AG09319 (cell line): ENCODE measurements at regions not wholly inside any gene's neighbourhood (a gene's known extent, or its start where the extent isn't known, plus 50 kb on each side); places are given as distances from the start of the nearest gene placed in this dataset.

Experiments
- DNase-seq: peaks from one replicate; pipeline ENCODE4 v3.0.0-alpha.2; 2010; ENCODE audit warnings: low read depth; ENCODE audit errors: extremely low read depth
- TF ChIP-seq, protein P1 (sequence below): IDR thresholded peaks from 2 replicates; pipeline ENCODE4 v1.5.1; 2011; ENCODE audit warnings: low read depth, mild to moderate bottlenecking, inconsistent platforms, low read length, moderate library complexity

DNA sequence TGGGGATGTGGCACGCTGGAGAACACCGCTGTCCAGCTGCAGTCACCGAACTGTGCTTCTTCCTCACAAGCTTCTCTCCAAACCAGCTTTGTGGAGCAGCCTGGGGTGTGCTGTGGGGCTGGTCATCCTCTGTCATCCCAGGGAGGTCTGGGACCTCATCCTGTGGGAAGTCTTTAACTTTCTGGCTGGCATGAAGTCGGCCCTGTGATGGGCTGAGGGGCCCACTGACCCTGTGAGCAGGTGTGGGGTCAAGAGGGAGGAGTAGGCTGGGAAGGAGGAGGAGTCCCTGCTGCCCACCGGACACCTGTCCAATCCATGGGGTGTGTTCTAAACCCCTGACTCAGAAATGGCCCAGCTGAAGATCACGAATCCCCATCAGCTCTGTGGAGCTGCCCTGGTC, 136.2 kb upstream of the SHH start:
- TF ChIP-seq, protein P1, sequence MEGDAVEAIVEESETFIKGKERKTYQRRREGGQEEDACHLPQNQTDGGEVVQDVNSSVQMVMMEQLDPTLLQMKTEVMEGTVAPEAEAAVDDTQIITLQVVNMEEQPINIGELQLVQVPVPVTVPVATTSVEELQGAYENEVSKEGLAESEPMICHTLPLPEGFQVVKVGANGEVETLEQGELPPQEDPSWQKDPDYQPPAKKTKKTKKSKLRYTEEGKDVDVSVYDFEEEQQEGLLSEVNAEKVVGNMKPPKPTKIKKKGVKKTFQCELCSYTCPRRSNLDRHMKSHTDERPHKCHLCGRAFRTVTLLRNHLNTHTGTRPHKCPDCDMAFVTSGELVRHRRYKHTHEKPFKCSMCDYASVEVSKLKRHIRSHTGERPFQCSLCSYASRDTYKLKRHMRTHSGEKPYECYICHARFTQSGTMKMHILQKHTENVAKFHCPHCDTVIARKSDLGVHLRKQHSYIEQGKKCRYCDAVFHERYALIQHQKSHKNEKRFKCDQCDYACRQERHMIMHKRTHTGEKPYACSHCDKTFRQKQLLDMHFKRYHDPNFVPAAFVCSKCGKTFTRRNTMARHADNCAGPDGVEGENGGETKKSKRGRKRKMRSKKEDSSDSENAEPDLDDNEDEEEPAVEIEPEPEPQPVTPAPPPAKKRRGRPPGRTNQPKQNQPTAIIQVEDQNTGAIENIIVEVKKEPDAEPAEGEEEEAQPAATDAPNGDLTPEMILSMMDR = no peak
- no peak for DNase-seq

DNA sequence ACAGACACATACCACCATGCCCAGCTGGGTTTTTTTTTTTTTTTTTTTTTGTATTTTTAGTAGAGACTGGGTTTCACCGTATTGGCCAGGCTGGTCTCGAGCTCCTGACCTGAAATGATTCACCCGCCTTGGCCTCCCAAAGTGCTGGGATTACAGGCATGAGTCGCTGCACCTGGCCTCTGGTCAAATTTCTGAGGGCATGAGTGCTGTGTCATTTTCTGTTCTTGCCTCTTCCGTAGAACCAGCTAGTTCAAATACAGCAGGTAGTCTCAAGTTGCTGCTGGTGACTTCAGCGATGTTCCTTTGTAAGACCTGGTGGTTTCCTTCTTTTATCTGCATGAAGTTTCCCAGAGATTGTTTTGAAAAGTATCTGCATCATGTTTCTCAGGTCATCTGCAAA, 134.8 kb upstream of the SHH start:
- DNase-seq = no peak
- TF ChIP-seq, protein P1 = no peak

DNA sequence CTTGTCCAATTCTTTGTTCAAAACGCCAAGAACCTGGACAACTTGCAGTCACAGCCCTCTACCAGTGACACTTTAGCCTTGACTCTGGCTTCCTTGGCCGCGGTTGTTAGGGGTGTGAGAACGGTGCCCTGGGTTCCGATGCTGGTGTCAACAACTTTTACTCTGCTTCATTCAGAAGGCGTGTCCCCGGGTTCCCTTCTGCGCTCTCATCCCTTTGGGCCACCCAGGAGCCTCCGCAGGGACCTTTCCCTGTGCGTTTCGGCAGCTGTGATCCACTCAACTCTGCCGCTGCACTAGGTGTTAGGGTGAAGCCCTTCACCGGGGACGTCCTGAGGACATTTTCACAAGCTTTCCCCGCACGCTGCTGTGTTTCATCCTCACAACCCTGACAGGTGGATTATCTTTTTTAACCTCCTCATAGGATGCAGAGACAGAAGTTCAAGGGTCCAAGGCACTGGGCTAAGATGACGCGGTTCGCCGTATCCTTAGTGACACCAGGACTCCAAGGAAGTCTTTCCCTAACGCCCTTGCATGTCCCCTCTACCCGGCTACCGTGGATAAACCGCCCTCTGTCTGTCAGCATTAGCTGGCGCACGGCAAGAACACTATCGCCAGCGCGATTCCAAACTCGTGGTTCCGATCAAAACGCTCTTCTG, 133.5 kb upstream of the SHH start:
- no peak for DNase-seq
- TF ChIP-seq, protein P1 = no peak

DNA sequence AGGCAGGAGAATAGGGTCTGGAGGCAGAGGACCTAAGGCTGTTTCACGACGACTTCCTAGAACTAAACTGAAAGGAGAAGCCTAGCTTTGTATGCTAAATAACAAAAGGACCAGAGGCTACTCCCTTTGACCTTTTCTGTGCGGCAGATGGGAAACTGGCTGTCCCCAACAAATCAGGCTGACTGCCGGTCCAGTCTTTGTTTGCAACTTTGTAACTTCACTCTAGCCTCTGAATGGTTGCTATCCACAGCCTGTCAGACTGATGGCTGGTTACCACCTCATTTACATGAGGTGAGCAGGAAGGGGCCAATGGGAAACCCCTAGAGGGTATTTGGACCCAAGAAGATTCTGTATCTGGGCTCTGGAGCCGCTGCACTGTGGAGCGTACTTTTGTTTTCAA, 132.6 kb upstream of the SHH start:
- TF ChIP-seq, protein P1 = no peak
- no peak for DNase-seq

DNA sequence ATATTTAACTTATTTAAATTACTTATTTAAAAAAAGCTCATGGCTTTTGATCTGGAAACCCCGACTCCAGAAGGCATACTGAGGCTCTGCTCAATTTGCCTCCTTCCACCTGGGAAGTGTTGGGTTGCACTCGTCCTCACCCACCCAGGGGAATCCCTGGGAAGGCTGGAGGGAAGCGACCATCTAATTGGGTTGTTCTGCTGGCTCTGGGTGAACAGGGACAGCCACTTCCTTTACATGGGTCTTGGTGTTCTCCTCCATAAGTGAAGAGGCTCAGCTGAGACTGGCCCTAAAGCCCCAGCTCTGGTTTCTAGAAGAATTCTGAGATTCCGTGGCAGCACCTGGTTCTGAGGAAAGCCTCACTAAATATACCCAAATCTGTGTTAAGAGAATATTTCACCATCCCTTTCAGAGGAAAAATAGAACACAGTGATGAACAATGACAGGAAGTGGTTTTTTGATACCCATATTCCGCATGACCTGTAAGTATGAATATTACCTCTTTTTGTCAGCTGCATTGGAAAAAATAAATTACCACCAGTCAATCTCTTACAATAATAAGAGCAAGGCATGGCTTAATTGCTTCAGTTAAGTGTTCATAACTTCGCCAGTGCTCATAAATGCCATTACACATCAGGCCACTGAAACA, 131.1 kb upstream of the SHH start:
- no peak for DNase-seq
- TF ChIP-seq, protein P1 = no peak

DNA sequence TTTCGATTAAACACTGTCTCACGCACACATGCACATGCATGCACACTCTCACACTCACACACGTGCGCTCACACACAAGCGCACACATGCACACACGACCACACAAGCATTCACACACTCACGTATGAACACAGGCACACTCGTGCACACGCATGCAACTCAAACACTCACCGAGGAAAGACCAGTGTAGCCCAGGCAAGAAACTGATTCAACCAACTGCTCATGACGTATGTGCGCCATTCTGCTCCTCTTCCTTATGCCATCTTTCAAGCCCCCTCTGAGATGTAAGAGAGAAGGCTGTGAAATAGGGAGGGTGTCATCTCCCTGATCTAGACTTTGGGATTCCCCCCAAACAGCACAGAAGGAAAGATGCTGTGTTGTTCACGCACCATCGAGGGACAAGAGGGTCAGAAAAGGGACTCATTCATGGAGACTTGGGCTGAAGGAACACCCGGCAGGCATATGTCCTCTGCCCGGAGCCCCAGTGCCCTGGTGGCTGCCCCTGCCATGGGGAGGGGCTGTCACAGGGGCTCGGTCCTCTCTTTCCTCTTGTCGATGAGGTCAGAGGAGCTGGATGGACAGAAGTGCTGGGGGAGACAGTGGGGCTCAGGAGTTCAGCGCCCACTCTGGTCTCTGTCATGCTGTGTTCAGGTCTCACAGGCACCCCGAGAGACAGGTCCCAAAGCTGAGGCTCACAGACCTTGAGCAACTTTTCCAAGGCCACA, 130.1 kb upstream of the SHH start:
- TF ChIP-seq, protein P1 = no peak
- no peak for DNase-seq

DNA sequence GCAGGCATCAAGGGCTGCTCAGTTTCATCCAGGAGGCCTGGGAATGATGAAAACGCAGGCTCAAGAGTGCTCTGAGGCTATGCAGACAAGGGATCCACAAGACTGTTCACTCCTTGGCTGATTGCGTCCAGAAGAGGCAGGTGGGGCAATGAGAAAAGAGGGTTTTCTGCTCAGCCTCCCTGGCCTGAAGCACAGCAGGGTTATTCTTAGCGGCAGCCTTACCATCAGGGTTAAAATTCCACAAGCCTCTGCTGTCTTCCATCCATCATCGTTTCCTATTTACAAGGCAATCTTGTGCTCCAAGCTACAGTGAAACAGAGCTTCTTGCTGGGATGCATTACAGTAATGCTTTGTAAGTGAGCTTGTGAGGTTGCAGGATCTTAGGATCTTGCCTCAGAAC, 129.4 kb upstream of the SHH start:
- no peak for DNase-seq

More for the DNA sequence above, 129.4 kb upstream of the SHH start:
- TF ChIP-seq, protein P1 = no peak
